Testis (tissue), 2 donors: ENCODE measurements at regions not wholly inside any gene's neighbourhood (a gene's known extent, or its start where the extent isn't known, plus 50 kb on each side); places are given as distances from the start of the nearest gene placed in this dataset.
"Not testable (repeated sequence)": the region's sequence is repeated elsewhere in the genome, so short reads cannot be mapped to it uniquely, and the experiment has no call there.

Experiments used
- DNase-seq: peaks from one replicate; pipeline ENCODE4 v3.0.0-alpha.2; 2019
- H3K27ac ChIP-seq, 2 donors: fragments of 200-600 bp; sonication (generic); one replicate each; pipeline ENCODE4 v1.5.1; 2019
- H3K27me3 ChIP-seq: fragments of 200-600 bp; sonication (generic); one replicate; pipeline ENCODE4 v1.5.1; 2019
- H3K36me3 ChIP-seq: fragments of 200-600 bp; sonication (generic); one replicate; pipeline ENCODE4 v1.5.1; 2017; ENCODE audit warnings: low read depth; ENCODE audit errors: missing control alignments
- H3K4me1 ChIP-seq: fragments of 200-600 bp; sonication (generic); one replicate; pipeline ENCODE4 v1.5.1; 2019
- H3K4me3 ChIP-seq, 2 donors: fragments of 200-600 bp; sonication (generic); one replicate each; pipeline ENCODE4 v1.5.1; 2017 to 2019
- H3K9me3 ChIP-seq: fragments of 200-600 bp; sonication (generic); one replicate; pipeline ENCODE4 v1.5.1; 2017
- POLR2A ChIP-seq: fragments of 450-650 bp; IDR thresholded peaks from one replicate; pipeline ENCODE4 v1.6.1; 2017; ENCODE audit warnings: antibody characterized with exemption, mild to moderate bottlenecking, moderate library complexity
- WGBS, 2 donors: methylation state at CpG; one replicate each; pipeline ENCODE4 v1.1.5; 2018; 5-methylcytosine and 5-hydroxymethylcytosine counted together
- intact Hi-C: fragments of 100-400 bp; cut with DNase I; formaldehyde crosslinking; loops from one replicate; pipeline ENCODE4 v1.15.1; 2023; ENCODE audit warnings: low total_unique reads
- TF ChIP-seq, protein P1 (sequence below), 3 experiments: fragments of 450-650 bp in 2 of 3; fragments of 200-600 bp in 1 of 3; sonication (generic) in 1 of 3; IDR thresholded peaks; one replicate each; pipeline ENCODE4 v1.5.1; 2016 to 2019; ENCODE audit warnings: antibody characterized with exemption in 3 of 3, mild to moderate bottlenecking in 2 of 3, moderate library complexity in 1 of 3

GRCh38 chr3:67943546-67943945, 289.1 kb upstream of the SUCLG2 start:
- Histone ChIP-seq H3K4me1 (no peaks in the 10 kb centered on the region), H3K27ac (no peak overlapping the region)
- TF ChIP-seq, protein P1, sequence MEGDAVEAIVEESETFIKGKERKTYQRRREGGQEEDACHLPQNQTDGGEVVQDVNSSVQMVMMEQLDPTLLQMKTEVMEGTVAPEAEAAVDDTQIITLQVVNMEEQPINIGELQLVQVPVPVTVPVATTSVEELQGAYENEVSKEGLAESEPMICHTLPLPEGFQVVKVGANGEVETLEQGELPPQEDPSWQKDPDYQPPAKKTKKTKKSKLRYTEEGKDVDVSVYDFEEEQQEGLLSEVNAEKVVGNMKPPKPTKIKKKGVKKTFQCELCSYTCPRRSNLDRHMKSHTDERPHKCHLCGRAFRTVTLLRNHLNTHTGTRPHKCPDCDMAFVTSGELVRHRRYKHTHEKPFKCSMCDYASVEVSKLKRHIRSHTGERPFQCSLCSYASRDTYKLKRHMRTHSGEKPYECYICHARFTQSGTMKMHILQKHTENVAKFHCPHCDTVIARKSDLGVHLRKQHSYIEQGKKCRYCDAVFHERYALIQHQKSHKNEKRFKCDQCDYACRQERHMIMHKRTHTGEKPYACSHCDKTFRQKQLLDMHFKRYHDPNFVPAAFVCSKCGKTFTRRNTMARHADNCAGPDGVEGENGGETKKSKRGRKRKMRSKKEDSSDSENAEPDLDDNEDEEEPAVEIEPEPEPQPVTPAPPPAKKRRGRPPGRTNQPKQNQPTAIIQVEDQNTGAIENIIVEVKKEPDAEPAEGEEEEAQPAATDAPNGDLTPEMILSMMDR (IDR thresholded peaks at IDR 0.05): no peak
- TF ChIP-seq POLR2A: no peak

GRCh38 chr3:67941433-67942030, 287.1 kb upstream of the SUCLG2 start:
- WGBS, 2 donors: 69 to 76% methylated on average over 3 of the region's 3 CpGs
- H3K27me3 ChIP-seq: no peaks in the 10 kb centered on the region
- no peak for TF ChIP-seq POLR2A
- TF ChIP-seq, protein P1 (IDR thresholded peaks at IDR 0.05): no peak
- intact Hi-C loops: no loop called here
- H3K36me3 ChIP-seq: no peaks in the 10 kb centered on the region
- H3K9me3 ChIP-seq: no peaks in the 10 kb centered on the region
- DNase-seq: no peak
- no peak overlapping the region for H3K27ac ChIP-seq
- no peaks in the 10 kb centered on the region for H3K4me1 ChIP-seq
- no peak overlapping the region for H3K4me3 ChIP-seq

More at GRCh38 chr3:67943546-67943945, 289.1 kb upstream of the SUCLG2 start:
- intact Hi-C loops: no loop called here
- 88 to 100% methylated on average over 1 of the region's 1 CpG for whole genome bisulfite sequencing, 2 donors
- Histone ChIP-seq H3K4me3 (no peak overlapping the region), H3K36me3 (no peaks in the 10 kb centered on the region), H3K27me3 (no peaks in the 10 kb centered on the region), H3K9me3 (no peaks in the 10 kb centered on the region)
- DNase-seq: no peak

DNA sequence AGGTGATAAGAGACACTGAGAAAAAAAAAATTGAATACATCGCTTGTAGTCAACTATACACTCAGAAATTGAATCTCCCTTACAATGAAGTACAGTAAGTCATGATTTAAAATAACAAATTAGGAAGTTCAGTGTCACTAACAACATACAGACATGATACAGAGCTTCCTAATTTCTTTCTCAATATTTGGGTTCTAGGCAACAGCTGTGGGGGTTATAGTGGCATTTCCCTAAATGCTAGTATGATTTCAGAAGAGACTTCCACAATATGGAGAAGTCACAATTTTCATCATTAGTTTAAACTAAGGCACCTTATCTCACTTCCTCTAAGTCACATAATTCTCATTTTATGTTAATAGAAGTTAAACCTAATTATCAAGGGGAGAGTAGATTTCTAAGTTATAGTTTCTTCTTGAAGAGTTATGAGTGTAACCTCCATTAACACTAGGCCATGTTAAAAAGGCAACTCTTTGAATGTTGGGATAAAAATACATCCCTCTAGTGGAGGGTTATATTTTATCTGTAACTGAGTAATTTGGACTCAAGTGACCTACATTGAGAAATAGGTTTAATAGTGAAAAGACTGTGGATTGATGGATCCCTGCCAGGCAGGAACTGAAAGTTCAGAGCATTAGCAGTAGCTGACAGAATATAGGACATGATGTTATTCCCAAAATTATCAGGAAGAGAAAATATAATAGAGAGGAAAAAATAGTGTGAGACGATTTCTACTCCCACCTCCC, 286.0 kb upstream of the SUCLG2 start:
- intact Hi-C loops: no loop called here
- Histone ChIP-seq H3K27me3 (no peaks in the 10 kb centered on the region), H3K4me1 (no peaks in the 10 kb centered on the region), H3K9me3 (no peaks in the 10 kb centered on the region), H3K4me3 (no peak overlapping the region), H3K36me3 (no peaks in the 10 kb centered on the region), H3K27ac (no peak overlapping the region)
- TF ChIP-seq POLR2A: no peak
- TF ChIP-seq, protein P1 (IDR thresholded peaks at IDR 0.05): no peak
- WGBS, 2 donors: 56 to 62% methylated on average over 2 of the region's 2 CpGs
- DNase-seq: peak; percentile 21

GRCh38 chr3:67937498-67938118, 283.2 kb upstream of the SUCLG2 start:
- Histone ChIP-seq H3K36me3 (no peaks in the 10 kb centered on the region), H3K9me3 (no peaks in the 10 kb centered on the region), H3K4me1 (no peaks in the 10 kb centered on the region), H3K27me3 (no peaks in the 10 kb centered on the region), H3K27ac (no peak overlapping the region), H3K4me3 (no peak overlapping the region)
- WGBS, 2 donors: 95 to 100% methylated on average over 1 of the region's 1 CpG
- TF ChIP-seq POLR2A: no peak
- TF ChIP-seq, protein P1 (IDR thresholded peaks at IDR 0.05): no peak
- no peak for DNase-seq
- intact Hi-C loops: no loop called here

- intact Hi-C loops, H3K27me3 ChIP-seq, DNase-seq, H3K9me3 ChIP-seq, H3K4me1 ChIP-seq, H3K27ac ChIP-seq, H3K4me3 ChIP-seq, H3K36me3 ChIP-seq: not testable (repeated sequence)
- WGBS, 2 donors: 85 to 93% methylated on average over 4 of the region's 4 CpGs
Observed at GRCh38 chr3:67930394-67930793, 276.0 kb upstream of the SUCLG2 start.
